SHP77 treated with DMSO at 0.1 percent for 48 hours (cell line): ENCODE measurements at regions not wholly inside any gene's neighbourhood (a gene's known extent, or its start where the extent isn't known, plus 50 kb on each side); places are given as distances from the start of the nearest gene placed in this dataset.
"Not testable (repeated sequence)": the region's sequence is repeated elsewhere in the genome, so short reads cannot be mapped to it uniquely, and the experiment has no call there.

ENCODE experiments used
- DNase-seq: peaks from one replicate; lab custom pipeline; 2025; lab: John Stamatoyannopoulos, UW

- not testable (repeated sequence) for DNase-seq
Measured at GRCh38 chr1:70751676-70752287, 295.8 kb downstream of the PTGER3 start.

GRCh38 chr1:70754701-70755100 is 292.9 kb downstream of the PTGER3 start:
- DNase-seq: no peak

GRCh38 chr1:70760154-70760553 is 287.5 kb downstream of the PTGER3 start:
- no peak for DNase-seq

- DNase-seq: no peak
Measured at GRCh38 chr1:70762386-70762785, 285.2 kb downstream of the PTGER3 start.

GRCh38 chr1:70764747-70765146 is 282.9 kb downstream of the PTGER3 start:
- no peak for DNase-seq

- no peak for DNase-seq
Measured at GRCh38 chr1:70767377-70767776, 280.2 kb downstream of the PTGER3 start.

- DNase-seq: no peak
Measured at GRCh38 chr1:70768216-70768615, 279.4 kb downstream of the PTGER3 start.

- DNase-seq: no peak
Measured at GRCh38 chr1:70778056-70778762, 269.4 kb downstream of the PTGER3 start.

GRCh38 chr1:70778934-70779333 is 268.7 kb downstream of the PTGER3 start:
- no peak for DNase-seq

- no peak for DNase-seq
Measured at GRCh38 chr1:70779571-70779970, 268.0 kb downstream of the PTGER3 start.

- DNase-seq: no peak
Measured at GRCh38 chr1:70785287-70785686, 262.3 kb downstream of the PTGER3 start.

- DNase-seq: no peak
Measured at GRCh38 chr1:70790232-70790923, 257.2 kb downstream of the PTGER3 start.

GRCh38 chr1:70795064-70795463 is 252.6 kb downstream of the PTGER3 start:
- DNase-seq: not testable (repeated sequence)

- not testable (repeated sequence) for DNase-seq
Measured at GRCh38 chr1:70796298-70796697, 251.3 kb downstream of the PTGER3 start.

- DNase-seq: not testable (repeated sequence)
Measured at GRCh38 chr1:70802625-70803024, 245.0 kb downstream of the PTGER3 start.

GRCh38 chr1:70805641-70806040 is 242.0 kb downstream of the PTGER3 start:
- no peak for DNase-seq

- no peak for DNase-seq
Measured at GRCh38 chr1:70807088-70807664, 240.4 kb downstream of the PTGER3 start.

- DNase-seq: no peak
Measured at GRCh38 chr1:70809069-70809468, 238.5 kb downstream of the PTGER3 start.

- no peak for DNase-seq
Measured at GRCh38 chr1:70811815-70812214, 235.8 kb downstream of the PTGER3 start.

- DNase-seq: no peak
Measured at GRCh38 chr1:70812442-70813109, 235.0 kb downstream of the PTGER3 start.

GRCh38 chr1:70818401-70818800 is 229.2 kb downstream of the PTGER3 start:
- DNase-seq: no peak

GRCh38 chr1:70819231-70819630 is 228.4 kb downstream of the PTGER3 start:
- no peak for DNase-seq
